Fibroblast of lung (primary cell): ENCODE measurements at regions not wholly inside any gene's neighbourhood (a gene's known extent, or its start where the extent isn't known, plus 50 kb on each side); places are given as distances from the start of the nearest gene placed in this dataset.

Source experiments
- EZH2 ChIP-seq: IDR thresholded peaks from 2 replicates; pipeline ENCODE4 v1.5.1; 2012; ENCODE audit warnings: low read length, control low read depth, mild to moderate bottlenecking; ENCODE audit errors: missing control alignments
- TF ChIP-seq, protein P1 (sequence below), 2 donors: IDR thresholded peaks in 1 of 2; conservative IDR thresholded peaks in 1 of 2; 1 replicate in 1 of 2; 2 replicates in 1 of 2; pipeline ENCODE4 v1.5.1; 2011 to 2012; ENCODE audit warnings: low read length in 2 of 2, control low read depth in 1 of 2, inconsistent platforms in 1 of 2, low read depth in 1 of 2, mild to moderate bottlenecking in 1 of 2

GRCh38 chr1:195744256-195744655 is 864.0 kb downstream of the KCNT2 start:
- TF ChIP-seq, protein P1, sequence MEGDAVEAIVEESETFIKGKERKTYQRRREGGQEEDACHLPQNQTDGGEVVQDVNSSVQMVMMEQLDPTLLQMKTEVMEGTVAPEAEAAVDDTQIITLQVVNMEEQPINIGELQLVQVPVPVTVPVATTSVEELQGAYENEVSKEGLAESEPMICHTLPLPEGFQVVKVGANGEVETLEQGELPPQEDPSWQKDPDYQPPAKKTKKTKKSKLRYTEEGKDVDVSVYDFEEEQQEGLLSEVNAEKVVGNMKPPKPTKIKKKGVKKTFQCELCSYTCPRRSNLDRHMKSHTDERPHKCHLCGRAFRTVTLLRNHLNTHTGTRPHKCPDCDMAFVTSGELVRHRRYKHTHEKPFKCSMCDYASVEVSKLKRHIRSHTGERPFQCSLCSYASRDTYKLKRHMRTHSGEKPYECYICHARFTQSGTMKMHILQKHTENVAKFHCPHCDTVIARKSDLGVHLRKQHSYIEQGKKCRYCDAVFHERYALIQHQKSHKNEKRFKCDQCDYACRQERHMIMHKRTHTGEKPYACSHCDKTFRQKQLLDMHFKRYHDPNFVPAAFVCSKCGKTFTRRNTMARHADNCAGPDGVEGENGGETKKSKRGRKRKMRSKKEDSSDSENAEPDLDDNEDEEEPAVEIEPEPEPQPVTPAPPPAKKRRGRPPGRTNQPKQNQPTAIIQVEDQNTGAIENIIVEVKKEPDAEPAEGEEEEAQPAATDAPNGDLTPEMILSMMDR (conservative IDR thresholded peaks at IDR 0.05 in 1 of 2, IDR thresholded peaks at IDR 0.05 in 1 of 2; ENCODE audit: low read depth in 1 of 2, low read length in 2 of 2), result no peak
- no peak for TF ChIP-seq EZH2
